MM.1S (cell line): ENCODE measurements at regions not wholly inside any gene's neighbourhood (a gene's known extent, or its start where the extent isn't known, plus 50 kb on each side); places are given as distances from the start of the nearest gene placed in this dataset.

Source experiments
- DNase-seq: peaks from one replicate; pipeline ENCODE4 v3.0.0-alpha.2; 2015
- H2AFZ ChIP-seq: fragments of 300-600 bp; sonication (generic); 2 replicates; pipeline ENCODE4 v1.6.0; 2016; ENCODE audit warnings: antibody characterized with exemption, low read length
- H3F3A ChIP-seq: fragments of 300-600 bp; sonication (generic); 2 replicates; pipeline ENCODE4 v1.6.1; 2016; ENCODE audit warnings: mild to moderate bottlenecking, antibody characterized with exemption, low read length, moderate library complexity, mixed read lengths; ENCODE audit not compliant: insufficient read depth
- H3K27ac ChIP-seq: fragments of 300-600 bp; sonication (generic); 2 replicates; pipeline ENCODE4 v1.5.1; 2016; ENCODE audit warnings: mild to moderate bottlenecking, low read length
- H3K27me3 ChIP-seq: fragments of 300-600 bp; sonication (generic); replicated peaks from 2 replicates; pipeline ENCODE4 v1.6.0; 2016; ENCODE audit warnings: low read length; ENCODE audit not compliant: insufficient read depth
- H3K36me3 ChIP-seq: fragments of 300-600 bp; sonication (generic); replicated peaks from 2 replicates; pipeline ENCODE4 v1.6.1; 2016; ENCODE audit warnings: mild to moderate bottlenecking, low read length, mixed read lengths; ENCODE audit not compliant: insufficient read depth
- H3K4me1 ChIP-seq: fragments of 300-600 bp; sonication (generic); 2 replicates; pipeline ENCODE4 v1.6.1; 2016; ENCODE audit warnings: low read length, mixed read lengths
- H3K4me2 ChIP-seq: fragments of 300-600 bp; sonication (generic); 2 replicates; pipeline ENCODE4 v1.6.0; 2016; ENCODE audit warnings: low read depth, low read length
- H3K4me3 ChIP-seq: fragments of 300-600 bp; sonication (generic); 2 replicates; pipeline ENCODE4 v1.5.1; 2016; ENCODE audit warnings: low read length, mixed read lengths
- H3K79me2 ChIP-seq: fragments of 300-600 bp; sonication (generic); 2 replicates; pipeline ENCODE4 v1.6.1; 2016; ENCODE audit warnings: mixed run types, low read length, mixed read lengths
- H3K9ac ChIP-seq: fragments of 300-600 bp; sonication (generic); 2 replicates; pipeline ENCODE4 v1.6.1; 2016; ENCODE audit warnings: low read length, mixed read lengths
- H3K9me2 ChIP-seq: fragments of 300-600 bp; sonication (generic); replicated peaks from 2 replicates; pipeline ENCODE4 v1.6.1; 2016; ENCODE audit warnings: mild to moderate bottlenecking, low read length, mixed read lengths; ENCODE audit not compliant: insufficient read depth
- H3K9me3 ChIP-seq: fragments of 300-600 bp; sonication (generic); replicated peaks from 2 replicates; pipeline ENCODE4 v1.6.1; 2016; ENCODE audit warnings: mild to moderate bottlenecking, low read length, mixed read lengths; ENCODE audit not compliant: insufficient read depth
- H4K20me1 ChIP-seq: fragments of 300-600 bp; sonication (generic); 2 replicates; pipeline ENCODE4 v1.6.1; 2016; ENCODE audit warnings: mild to moderate bottlenecking, low read length, moderate library complexity, mixed read lengths; ENCODE audit not compliant: insufficient read depth
- EZH2 ChIP-seq: fragments of 300-600 bp; sonication (generic); optimal IDR thresholded peaks from 2 replicates; pipeline ENCODE3; 2017; ENCODE audit warnings: low read depth, mild to moderate bottlenecking, antibody characterized with exemption, low read length, mixed read lengths
- EZH2phosphoT487 ChIP-seq: fragments of 300-600 bp; sonication (generic); IDR thresholded peaks from 2 replicates; pipeline ENCODE4 v1.6.1; 2018; ENCODE audit warnings: antibody characterized with exemption, low read length
- TF ChIP-seq, protein P1 (sequence below): fragments of 300-600 bp; sonication (generic); IDR thresholded peaks from 2 replicates; pipeline ENCODE4 v1.5.1; 2016; ENCODE audit warnings: antibody characterized with exemption, low read length, mixed read lengths

DNA sequence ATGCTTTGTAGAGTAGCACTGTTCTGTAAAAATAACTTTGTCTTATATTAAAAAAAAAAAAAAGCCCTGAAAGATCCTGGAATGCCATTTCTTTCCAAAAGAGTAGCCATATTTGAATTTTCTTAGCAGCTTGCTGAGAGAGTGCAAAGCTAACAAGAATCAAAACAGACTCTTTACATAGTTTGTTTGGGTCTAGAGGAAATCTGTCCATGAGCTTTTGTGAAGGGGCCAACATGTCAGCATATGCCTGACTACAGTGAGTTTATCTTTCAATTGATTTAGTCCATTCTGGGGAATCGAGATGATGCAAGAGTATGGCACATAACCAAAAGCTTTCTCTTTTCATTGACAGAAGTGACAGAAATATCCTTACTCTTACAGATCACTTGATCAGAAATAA lies 777.7 kb upstream of the ACVR2A start:
- Histone ChIP-seq H3F3A (no peaks in the 10 kb centered on the region), H3K9ac (no peak overlapping the region), H3K4me2 (no peak overlapping the region), H3K4me1 (no peaks in the 10 kb centered on the region), H3K9me3 (no peaks in the 10 kb centered on the region), H3K79me2 (no peaks in the 10 kb centered on the region), H2AFZ (no peak overlapping the region), H3K9me2 (no peaks in the 10 kb centered on the region; the same call in 1 of the 2 replicates), H3K27ac (no peak overlapping the region), H4K20me1 (no peaks in the 10 kb centered on the region), H3K4me3 (no peak overlapping the region), H3K36me3 (no peaks in the 10 kb centered on the region), H3K27me3 (no peaks in the 10 kb centered on the region)
- DNase-seq: no peak
- TF ChIP-seq EZH2 (no peak), EZH2phosphoT487 (no peak)
- TF ChIP-seq, protein P1, sequence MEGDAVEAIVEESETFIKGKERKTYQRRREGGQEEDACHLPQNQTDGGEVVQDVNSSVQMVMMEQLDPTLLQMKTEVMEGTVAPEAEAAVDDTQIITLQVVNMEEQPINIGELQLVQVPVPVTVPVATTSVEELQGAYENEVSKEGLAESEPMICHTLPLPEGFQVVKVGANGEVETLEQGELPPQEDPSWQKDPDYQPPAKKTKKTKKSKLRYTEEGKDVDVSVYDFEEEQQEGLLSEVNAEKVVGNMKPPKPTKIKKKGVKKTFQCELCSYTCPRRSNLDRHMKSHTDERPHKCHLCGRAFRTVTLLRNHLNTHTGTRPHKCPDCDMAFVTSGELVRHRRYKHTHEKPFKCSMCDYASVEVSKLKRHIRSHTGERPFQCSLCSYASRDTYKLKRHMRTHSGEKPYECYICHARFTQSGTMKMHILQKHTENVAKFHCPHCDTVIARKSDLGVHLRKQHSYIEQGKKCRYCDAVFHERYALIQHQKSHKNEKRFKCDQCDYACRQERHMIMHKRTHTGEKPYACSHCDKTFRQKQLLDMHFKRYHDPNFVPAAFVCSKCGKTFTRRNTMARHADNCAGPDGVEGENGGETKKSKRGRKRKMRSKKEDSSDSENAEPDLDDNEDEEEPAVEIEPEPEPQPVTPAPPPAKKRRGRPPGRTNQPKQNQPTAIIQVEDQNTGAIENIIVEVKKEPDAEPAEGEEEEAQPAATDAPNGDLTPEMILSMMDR: no peak

DNA sequence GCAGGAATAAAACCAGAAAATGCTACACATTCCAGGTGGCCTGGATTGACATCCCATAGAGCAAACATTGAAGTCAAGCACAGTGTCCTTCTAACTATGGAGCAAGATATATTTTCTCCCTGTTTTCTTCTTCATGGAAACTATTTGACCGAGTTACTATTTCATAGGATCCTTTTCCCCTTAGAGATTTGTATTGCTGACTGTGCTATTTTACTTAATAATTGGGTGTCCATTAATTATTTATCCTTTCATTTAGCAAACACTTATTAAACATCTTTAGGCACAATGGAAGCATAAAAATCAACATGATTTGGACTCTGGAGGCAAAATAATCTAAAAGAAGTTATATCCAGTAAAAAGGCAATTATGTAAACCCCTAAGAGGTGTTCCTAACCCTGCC lies 782.8 kb upstream of the ACVR2A start:
- TF ChIP-seq EZH2phosphoT487 (no peak), EZH2 (no peak)
- TF ChIP-seq, protein P1: no peak
- Histone ChIP-seq H3K4me3 (no peak overlapping the region), H3F3A (no peaks in the 10 kb centered on the region), H3K9ac (no peak overlapping the region), H3K9me2 (no peaks in the 10 kb centered on the region), H3K27ac (no peak overlapping the region), H4K20me1 (no peaks in the 10 kb centered on the region), H2AFZ (no peak overlapping the region), H3K79me2 (no peaks in the 10 kb centered on the region), H3K4me2 (no peak overlapping the region), H3K4me1 (no peaks in the 10 kb centered on the region), H3K36me3 (no peaks in the 10 kb centered on the region), H3K9me3 (no peaks in the 10 kb centered on the region), H3K27me3 (no peaks in the 10 kb centered on the region)
- no peak for DNase-seq

- H3K9me2 ChIP-seq: no peaks in the 10 kb centered on the region
- no peak overlapping the region for H3K27ac ChIP-seq
- H3K79me2 ChIP-seq: no peaks in the 10 kb centered on the region
- H3F3A ChIP-seq: no peaks in the 10 kb centered on the region
- no peak overlapping the region for H3K4me3 ChIP-seq
- H3K9me3 ChIP-seq: no peaks in the 10 kb centered on the region
- H3K9ac ChIP-seq: no peak overlapping the region
- no peak for TF ChIP-seq EZH2phosphoT487
- no peak for TF ChIP-seq EZH2
- TF ChIP-seq, protein P1: no peak
- H2AFZ ChIP-seq: no peak overlapping the region
- H3K27me3 ChIP-seq: no peaks in the 10 kb centered on the region
- no peak overlapping the region for H3K4me2 ChIP-seq
- no peak for DNase-seq
- no peaks in the 10 kb centered on the region for H4K20me1 ChIP-seq
- H3K36me3 ChIP-seq: no peaks in the 10 kb centered on the region
- H3K4me1 ChIP-seq: no peaks in the 10 kb centered on the region
Observed at GRCh38 chr2:147061269-147061668, 783.6 kb upstream of the ACVR2A start.
